ENCODE measurements at regions not wholly inside any gene's neighbourhood (a gene's known extent, or its start where the extent isn't known, plus 50 kb on each side); places are given as distances from the start of the nearest gene placed in this dataset.

- TF ChIP-seq CTCF (IDR thresholded peaks at IDR 0.05), result no peak
- no peak for TF ChIP-seq EP300 (IDR thresholded peaks at IDR 0.05)
- TF ChIP-seq POLR2AphosphoS5 (IDR thresholded peaks at IDR 0.05), result no peak
- no peak for TF ChIP-seq POLR2A (IDR thresholded peaks at IDR 0.05)
Measured at GRCh38 chr19:31439270-31439573, 90.0 kb upstream of the TSHZ3 start.

Measured in gastroesophageal sphincter (tissue), 3 donors.